DOHH2 (cell line): ENCODE measurements at regions not wholly inside any gene's neighbourhood (a gene's known extent, or its start where the extent isn't known, plus 50 kb on each side); places are given as distances from the start of the nearest gene placed in this dataset.

Experiments used
- CTCF ChIP-seq: fragments of 200-600 bp; sonication (generic); IDR thresholded peaks from one replicate; pipeline ENCODE4 v1.5.1; 2014; ENCODE audit warnings: antibody characterized with exemption, mild to moderate bottlenecking, low read depth, low read length; ENCODE audit not compliant: poor library complexity, severe bottlenecking
- EZH2phosphoT487 ChIP-seq: fragments of 200-600 bp; sonication (generic); IDR thresholded peaks from 2 replicates; pipeline ENCODE4 v1.6.1; 2017; ENCODE audit warnings: borderline replicate concordance, mild to moderate bottlenecking, antibody characterized with exemption, low read length, moderate library complexity, mixed read lengths

- TF ChIP-seq CTCF (no peak), EZH2phosphoT487 (no peak)
Measured at GRCh38 chr4:35652197-35652596, 592.1 kb downstream of the ARAP2 start.
